ENCODE measurements at regions not wholly inside any gene's neighbourhood (a gene's known extent, or its start where the extent isn't known, plus 50 kb on each side); places are given as distances from the start of the nearest gene placed in this dataset.
"Not testable (repeated sequence)": the region's sequence is repeated elsewhere in the genome, so short reads cannot be mapped to it uniquely, and the experiment has no call there.

- no peak for DNase-seq
- TF ChIP-seq GATA1 (IDR thresholded peaks at IDR 0.05; ENCODE audit: low read depth, low read length) (no peak), POLR2A (IDR thresholded peaks at IDR 0.05; ENCODE audit: low read length) (no peak)
Observed at GRCh38 chr9:29616844-29617243, 2043.6 kb upstream of the C9orf72 start.

GRCh38 chr9:29625292-29625731 lies 2052.0 kb upstream of the C9orf72 start:
- TF ChIP-seq POLR2A (IDR thresholded peaks at IDR 0.05; ENCODE audit: low read length) = no peak
- no peak for TF ChIP-seq GATA1 (IDR thresholded peaks at IDR 0.05; ENCODE audit: low read depth, low read length)
- no peak for DNase-seq

GRCh38 chr9:29625931-29626330 lies 2052.7 kb upstream of the C9orf72 start:
- no peak for DNase-seq
- no peak for TF ChIP-seq POLR2A (IDR thresholded peaks at IDR 0.05; ENCODE audit: low read length)
- no peak for TF ChIP-seq GATA1 (IDR thresholded peaks at IDR 0.05; ENCODE audit: low read depth, low read length)

GRCh38 chr9:29628856-29629255 lies 2055.6 kb upstream of the C9orf72 start:
- not testable (repeated sequence) for DNase-seq

GRCh38 chr9:29637471-29638237 lies 2064.4 kb upstream of the C9orf72 start:
- no peak for DNase-seq
- TF ChIP-seq POLR2A (IDR thresholded peaks at IDR 0.05; ENCODE audit: low read length) = no peak
- TF ChIP-seq GATA1 (IDR thresholded peaks at IDR 0.05; ENCODE audit: low read depth, low read length) = no peak

- no peak for DNase-seq
- no peak for TF ChIP-seq GATA1 (IDR thresholded peaks at IDR 0.05; ENCODE audit: low read depth, low read length)
- TF ChIP-seq POLR2A (IDR thresholded peaks at IDR 0.05; ENCODE audit: low read length) = no peak
Observed at GRCh38 chr9:29640507-29640906, 2067.2 kb upstream of the C9orf72 start.

- TF ChIP-seq GATA1 (IDR thresholded peaks at IDR 0.05; ENCODE audit: low read depth, low read length) (no peak), POLR2A (IDR thresholded peaks at IDR 0.05; ENCODE audit: low read length) (no peak)
- DNase-seq = no peak
Observed at GRCh38 chr9:29644514-29644913, 2071.2 kb upstream of the C9orf72 start.

GRCh38 chr9:29647451-29647850 lies 2074.2 kb upstream of the C9orf72 start:
- DNase-seq = no peak

GRCh38 chr9:29648132-29648531 lies 2074.9 kb upstream of the C9orf72 start:
- DNase-seq = no peak
- no peak for TF ChIP-seq POLR2A (IDR thresholded peaks at IDR 0.05; ENCODE audit: low read length)
- no peak for TF ChIP-seq GATA1 (IDR thresholded peaks at IDR 0.05; ENCODE audit: low read depth, low read length)

More at GRCh38 chr9:29647451-29647850, 2074.2 kb upstream of the C9orf72 start:
- TF ChIP-seq POLR2A (IDR thresholded peaks at IDR 0.05; ENCODE audit: low read length) (no peak), GATA1 (IDR thresholded peaks at IDR 0.05; ENCODE audit: low read depth, low read length) (no peak)

GRCh38 chr9:29648601-29649000 lies 2075.3 kb upstream of the C9orf72 start:
- TF ChIP-seq POLR2A (IDR thresholded peaks at IDR 0.05; ENCODE audit: low read length) (no peak), GATA1 (IDR thresholded peaks at IDR 0.05; ENCODE audit: low read depth, low read length) (no peak)

GRCh38 chr9:29656641-29657406 lies 2083.5 kb upstream of the C9orf72 start:
- DNase-seq = no peak
- TF ChIP-seq GATA1 (IDR thresholded peaks at IDR 0.05; ENCODE audit: low read depth, low read length) (no peak), POLR2A (IDR thresholded peaks at IDR 0.05; ENCODE audit: low read length) (no peak)

More at GRCh38 chr9:29648601-29649000, 2075.3 kb upstream of the C9orf72 start:
- DNase-seq = no peak

GRCh38 chr9:29657821-29658220 lies 2084.5 kb upstream of the C9orf72 start:
- no peak for DNase-seq
- no peak for TF ChIP-seq POLR2A (IDR thresholded peaks at IDR 0.05; ENCODE audit: low read length)
- no peak for TF ChIP-seq GATA1 (IDR thresholded peaks at IDR 0.05; ENCODE audit: low read depth, low read length)

- TF ChIP-seq POLR2A (IDR thresholded peaks at IDR 0.05; ENCODE audit: low read length) (no peak), GATA1 (IDR thresholded peaks at IDR 0.05; ENCODE audit: low read depth, low read length) (no peak)
- no peak for DNase-seq
Observed at GRCh38 chr9:29659014-29659413, 2085.7 kb upstream of the C9orf72 start.

GRCh38 chr9:29659736-29660135 lies 2086.5 kb upstream of the C9orf72 start:
- TF ChIP-seq POLR2A (IDR thresholded peaks at IDR 0.05; ENCODE audit: low read length) = no peak
- TF ChIP-seq GATA1 (IDR thresholded peaks at IDR 0.05; ENCODE audit: low read depth, low read length) = no peak

GRCh38 chr9:29668732-29669131 lies 2095.5 kb upstream of the C9orf72 start:
- no peak for DNase-seq
- no peak for TF ChIP-seq GATA1 (IDR thresholded peaks at IDR 0.05; ENCODE audit: low read depth, low read length)
- no peak for TF ChIP-seq POLR2A (IDR thresholded peaks at IDR 0.05; ENCODE audit: low read length)

More at GRCh38 chr9:29659736-29660135, 2086.5 kb upstream of the C9orf72 start:
- DNase-seq = no peak

Data from erythroblast (primary cell).